HepG2 (cell line): ENCODE measurements at regions not wholly inside any gene's neighbourhood (a gene's known extent, or its start where the extent isn't known, plus 50 kb on each side); places are given as distances from the start of the nearest gene placed in this dataset.

Source experiments
- ATAC-seq: fragments of 200-7000 bp; cut with Tn5 transposase; 3 replicates; pipeline ENCODE4 v1.9.1; 2020; ENCODE audit warnings: mild to moderate bottlenecking, moderate library complexity
- BruUV-seq: library from RNA; stranded (reverse); fragments of 400-500 nt; replicated peaks from 2 replicates; lab custom pipeline; 2021; lab: Mats Ljungman, UMichigan
- CTCF ChIA-PET: fragments of 300-600 bp; formaldehyde crosslinking; extraction: SDS; loops from one replicate; lab custom pipeline; 2021; ENCODE audit warnings: low total read pairs, inconsistent platforms, low intra/inter-chr PET ratio; lab: Yijun Ruan, JAX
- POLR2A ChIA-PET: fragments of 350-600 bp; sonication (Branson Sonifier 250); formaldehyde crosslinking; loops from one replicate; lab custom pipeline; 2020; ENCODE audit warnings: antibody characterized with exemption, inconsistent platforms; lab: Yijun Ruan, JAX
- DNase-seq: peaks from one replicate; pipeline ENCODE4 v3.0.0-alpha.2; 2015; ENCODE audit warnings: low spot score
- FAIRE-seq: peaks from 3 replicates; lab custom pipeline; 2011; peaks lifted over from hg19 to GRCh38; lab: Jason Lieb, UNC
- H2AFZ ChIP-seq: one replicate; pipeline ENCODE4 v1.6.1; 2011; ENCODE audit warnings: low read length, inconsistent platforms
- H3K27ac ChIP-seq: fragments of 300-600 bp; 3 replicates; pipeline ENCODE4 v1.8.0; 2011; ENCODE audit warnings: mixed run types, mild to moderate bottlenecking, mixed read lengths, low read length, inconsistent platforms; ENCODE audit not compliant: insufficient read depth; ENCODE audit errors: extremely low read length
- H3K27me3 ChIP-seq, 2 experiments: fragments of 200-600 bp in 1 of 2; 2 replicates in 1 of 2; 3 replicates in 1 of 2; pipeline versions ENCODE4 v1.6.0 to v1.8.0; 2011; ENCODE audit warnings: low read length in 2 of 2, mild to moderate bottlenecking in 2 of 2, moderate library complexity in 2 of 2, inconsistent platforms in 1 of 2; ENCODE audit not compliant: insufficient read depth in 2 of 2, control insufficient read depth in 1 of 2
- H3K36me3 ChIP-seq, 2 experiments: fragments of 200-600 bp in 1 of 2; replicated peaks in 1 of 2; 2 replicates in 1 of 2; 3 replicates in 1 of 2; pipeline versions ENCODE4 v1.5.1 to v1.8.0; 2011; ENCODE audit warnings: low read length in 2 of 2, inconsistent platforms in 1 of 2; ENCODE audit not compliant: insufficient read depth in 2 of 2, control insufficient read depth in 1 of 2
- H3K4me1 ChIP-seq: 2 replicates; pipeline ENCODE4 v1.5.1; 2012; ENCODE audit warnings: low read length, inconsistent platforms; ENCODE audit not compliant: insufficient read depth
- H3K4me2 ChIP-seq: 2 replicates; pipeline ENCODE4 v1.6.0; 2011; ENCODE audit warnings: low read depth, low read length, inconsistent platforms
- H3K4me3 ChIP-seq, 3 experiments: fragments of 200-600 bp in 1 of 3; sonication (generic), shearing (Covaris generic) in 1 of 3; replicated peaks in 1 of 3; 2 replicates each; pipeline ENCODE4 v1.5.1; 2011 to 2016; ENCODE audit warnings: low read length in 3 of 3, inconsistent platforms in 2 of 3, low read depth in 2 of 3, mild to moderate bottlenecking in 2 of 3, control low read depth in 1 of 3, mixed read lengths in 1 of 3; ENCODE audit not compliant: insufficient read depth in 1 of 3
- H3K79me2 ChIP-seq: one replicate; pipeline ENCODE4 v1.6.1; 2011; ENCODE audit warnings: low read length, inconsistent platforms; ENCODE audit not compliant: insufficient read depth
- H3K9ac ChIP-seq: 2 replicates; pipeline ENCODE4 v1.6.0; 2011; ENCODE audit warnings: mild to moderate bottlenecking, low read depth, low read length, inconsistent platforms; ENCODE audit not compliant: insufficient read depth
- H3K9me3 ChIP-seq: 2 replicates; pipeline ENCODE4 v1.5.1; 2012; ENCODE audit warnings: mild to moderate bottlenecking, low read length
- H4K20me1 ChIP-seq: 2 replicates; pipeline ENCODE4 v1.6.0; 2011; ENCODE audit warnings: inconsistent platforms, mild to moderate bottlenecking, low read length, moderate library complexity; ENCODE audit not compliant: insufficient read depth
- HIVEP1 ChIP-seq: sonication (generic); formaldehyde crosslinking; IDR thresholded peaks from 2 replicates; pipeline ENCODE4 v1.4.0; 2020; ENCODE audit warnings: mild to moderate bottlenecking, missing genetic modification reagents
- HMG20A ChIP-seq: IDR thresholded peaks from 2 replicates; pipeline ENCODE4 v1.6.1; 2016; ENCODE audit warnings: borderline replicate concordance
- MAZ ChIP-seq, 2 experiments: sonication (generic) in 1 of 2; formaldehyde crosslinking in 1 of 2; IDR thresholded peaks; 2 replicates each; pipeline versions ENCODE4 v1.5.0 to v1.6.1; 2012 to 2020; ENCODE audit warnings: low read depth in 2 of 2, mild to moderate bottlenecking in 2 of 2, borderline replicate concordance in 1 of 2, improper control_type of control experiment in 1 of 2, low read length in 1 of 2, missing genetic modification reagents in 1 of 2, moderate library complexity in 1 of 2
- NFYB ChIP-seq: sonication (generic); formaldehyde crosslinking; IDR thresholded peaks from 2 replicates; pipeline ENCODE4 v1.4.0; 2020; ENCODE audit warnings: missing genetic modification reagents
- USF2 ChIP-seq, 2 experiments: sonication (generic) in 1 of 2; formaldehyde crosslinking in 1 of 2; IDR thresholded peaks; 2 replicates each; pipeline versions ENCODE4 v1.5.1 to v1.6.1; 2011 to 2020; ENCODE audit warnings: borderline replicate concordance in 1 of 2, low read depth in 1 of 2, low read length in 1 of 2, mild to moderate bottlenecking in 1 of 2, missing genetic modification reagents in 1 of 2, moderate library complexity in 1 of 2
- ZBTB1 ChIP-seq: sonication (generic); formaldehyde crosslinking; IDR thresholded peaks from 2 replicates; pipeline ENCODE4 v1.4.0; 2020; ENCODE audit warnings: missing genetic modification reagents, borderline replicate concordance
- ZFP41 ChIP-seq: sonication (generic); formaldehyde crosslinking; IDR thresholded peaks from 2 replicates; pipeline ENCODE4 v1.4.0; 2020; ENCODE audit warnings: mild to moderate bottlenecking, missing genetic modification reagents, borderline replicate concordance
- ZFP90 ChIP-seq: sonication (generic); formaldehyde crosslinking; IDR thresholded peaks from 2 replicates; pipeline ENCODE4 v1.8.0; 2022; ENCODE audit warnings: missing genetic modification reagents, mild to moderate bottlenecking, inconsistent platforms, borderline replicate concordance
- ZNF513 ChIP-seq: sonication (generic); formaldehyde crosslinking; conservative IDR thresholded peaks from 2 replicates; pipeline ENCODE4 v1.5.0; 2020; ENCODE audit warnings: missing genetic modification reagents
- ZNF709 ChIP-seq: sonication (generic); formaldehyde crosslinking; IDR thresholded peaks from 2 replicates; pipeline ENCODE4 v1.5.0; 2020; ENCODE audit warnings: mild to moderate bottlenecking, missing genetic modification reagents
- WGBS: methylation state at CpG from one replicate; pipeline ENCODE4 v1.1.6; 2017; ENCODE audit warnings: low lambda C conversion rate; 5-methylcytosine and 5-hydroxymethylcytosine counted together
- in situ Hi-C: cut with HindIII; loops from 2 replicates; pipeline ENCODE4 v1.10.0; 2017; ENCODE audit warnings: low pct_unique_long_range_greater_than_20kb; ENCODE audit not compliant: extremely low pct_ligation_motif_present
- intact Hi-C: fragments of 100-400 bp; cut with micrococcal nuclease; formaldehyde crosslinking; loops from one replicate; pipeline ENCODE4 v1.10.0; 2022; ENCODE audit not compliant: unreplicated experiment

GRCh38 chr3:56857178-56857577, 55.4 kb upstream of the ARHGEF3 start:
- peak; percentile 19; the same call in 1 of the 2 replicates for TF ChIP-seq NFYB (CRISPR knock-in tag)
- TF ChIP-seq ZNF709 (CRISPR knock-in tag), result no peak
- TF ChIP-seq MAZ (IDR thresholded peaks at IDR 0.05; ENCODE audit: borderline replicate concordance, low read depth, low read length), result no peak
- TF ChIP-seq MAZ (CRISPR knock-in tag; IDR thresholded peaks at IDR 0.05; ENCODE audit: low read depth), result no peak
- TF ChIP-seq ZNF513 (CRISPR knock-in tag), result no peak
- no peak for TF ChIP-seq ZBTB1
- no peak for TF ChIP-seq ZFP41
- TF ChIP-seq HMG20A (CRISPR knock-in tag), result no peak
- TF ChIP-seq HIVEP1, result no peak
- TF ChIP-seq USF2 (IDR thresholded peaks at IDR 0.05; ENCODE audit: low read depth, low read length), result no peak
- TF ChIP-seq USF2 (CRISPR knock-in tag; IDR thresholded peaks at IDR 0.05; ENCODE audit: borderline replicate concordance), result peak; percentile 21; the same call in 1 of the 2 replicates
- TF ChIP-seq ZFP90 (CRISPR knock-in tag), result no peak
- H3K4me3 ChIP-seq, result no peak overlapping the region
- no peaks in the 10 kb centered on the region for H3K9me3 ChIP-seq
- in situ Hi-C loops (no loop called here), intact Hi-C loops (no loop called here)
- H4K20me1 ChIP-seq, result no peaks in the 10 kb centered on the region
- 97% methylated on average over 4 of the region's 4 CpGs for WGBS
- ChIA-PET POLR2A (interaction anchor here (0.7 kb wide), 2 partner anchors 8 to 700 kb away, joined by 3 to 4 read pairs; no protein-coding TSS in a partner anchor), CTCF (no interaction called here)
- ATAC-seq, result no peak
- no peak overlapping the region for H3K9ac ChIP-seq
- no peak overlapping the region for H2AFZ ChIP-seq
- no peak overlapping the region for H3K4me2 ChIP-seq
- peaks cover 56% of the 10 kb centered on the region for H3K4me1 ChIP-seq
- BruUV-seq, result no TSS peak
- no peaks in the 10 kb centered on the region for H3K27me3 ChIP-seq
- H3K79me2 ChIP-seq, result no peaks in the 10 kb centered on the region
- no peak for DNase-seq
- no peak overlapping the region for H3K27ac ChIP-seq
- no peaks in the 10 kb centered on the region for H3K36me3 ChIP-seq
- no peak for FAIRE-seq
